ENCODE measurements at regions not wholly inside any gene's neighbourhood (a gene's known extent, or its start where the extent isn't known, plus 50 kb on each side); places are given as distances from the start of the nearest gene placed in this dataset.

GRCh38 chr10:25675615-25676014, 258.4 kb upstream of the MYO3A start:
- H3K4me3 ChIP-seq (ENCODE audit: low read length), result no peak overlapping the region
- no peaks in the 10 kb centered on the region for H3K9me3 ChIP-seq (ENCODE audit: control insufficient read depth, low read length)
- no peak overlapping the region for H3K9ac ChIP-seq (ENCODE audit: extremely low read depth, low read length, poor library complexity, severe bottlenecking)
- DNase-seq, result no peak
- H3K4me3 Mint-ChIP-seq, result no peak overlapping the region
- no peaks in the 10 kb centered on the region for H3K4me1 Mint-ChIP-seq
- H3K36me3 ChIP-seq (ENCODE audit: control insufficient read depth, insufficient read depth, low read length), result no peaks in the 10 kb centered on the region
- no peak for TF ChIP-seq CTCF (conservative IDR thresholded peaks at IDR 0.05)
- H3K27ac Mint-ChIP-seq, result no peak overlapping the region
- H3K27ac ChIP-seq (ENCODE audit: low read depth, low read length), result no peak overlapping the region
- no peaks in the 10 kb centered on the region for H3K36me3 Mint-ChIP-seq (ENCODE audit: low read depth)
- WGBS, 2 experiments (ENCODE audit: insufficient coverage in 1 of 2, insufficient read length in 1 of 2), result 90% methylated on average over 1 of the region's 1 CpG; no CpG with 5 or more reads in 1 of the 2 experiments
- H3K9me3 Mint-ChIP-seq, result peaks cover 15% of the 10 kb centered on the region
- no peaks in the 10 kb centered on the region for H3K27me3 Mint-ChIP-seq (ENCODE audit: insufficient read depth)
- H3K4me1 ChIP-seq (ENCODE audit: control insufficient read depth, insufficient read depth, low read length), result no peaks in the 10 kb centered on the region
- no peaks in the 10 kb centered on the region for H3K27me3 ChIP-seq (ENCODE audit: control insufficient read depth, insufficient read depth, low read length, poor library complexity, severe bottlenecking)

GRCh38 chr10:25678220-25678619, 255.8 kb upstream of the MYO3A start:
- Histone ChIP-seq H3K27me3 (ENCODE audit: control insufficient read depth, insufficient read depth, low read length, poor library complexity, severe bottlenecking) (no peaks in the 10 kb centered on the region), H3K9me3 (ENCODE audit: control insufficient read depth, low read length) (no peaks in the 10 kb centered on the region), H3K27ac (ENCODE audit: low read depth, low read length) (no peak overlapping the region), H3K4me3 (ENCODE audit: low read length) (no peak overlapping the region), H3K4me1 (ENCODE audit: control insufficient read depth, insufficient read depth, low read length) (no peaks in the 10 kb centered on the region), H3K9ac (ENCODE audit: extremely low read depth, low read length, poor library complexity, severe bottlenecking) (no peak overlapping the region), H3K36me3 (ENCODE audit: control insufficient read depth, insufficient read depth, low read length) (no peaks in the 10 kb centered on the region)
- no peak overlapping the region for H3K4me3 Mint-ChIP-seq
- H3K27ac Mint-ChIP-seq, result no peak overlapping the region
- H3K27me3 Mint-ChIP-seq (ENCODE audit: insufficient read depth), result no peaks in the 10 kb centered on the region
- no peak for DNase-seq
- no peaks in the 10 kb centered on the region for H3K36me3 Mint-ChIP-seq (ENCODE audit: low read depth)
- no peaks in the 10 kb centered on the region for H3K4me1 Mint-ChIP-seq
- peaks cover 14% of the 10 kb centered on the region for H3K9me3 Mint-ChIP-seq
- no peak for TF ChIP-seq CTCF (conservative IDR thresholded peaks at IDR 0.05)

GRCh38 chr10:25678666-25679065, 255.4 kb upstream of the MYO3A start:
- no peak for TF ChIP-seq CTCF (conservative IDR thresholded peaks at IDR 0.05)
- no peak overlapping the region for H3K27ac ChIP-seq (ENCODE audit: low read depth, low read length)
- Mint-ChIP-seq H3K27me3 (ENCODE audit: insufficient read depth) (no peaks in the 10 kb centered on the region), H3K9me3 (peaks cover 10% of the 10 kb centered on the region), H3K4me3 (no peak overlapping the region), H3K27ac (no peak overlapping the region), H3K4me1 (no peaks in the 10 kb centered on the region), H3K36me3 (ENCODE audit: low read depth) (no peaks in the 10 kb centered on the region)
- no peaks in the 10 kb centered on the region for H3K36me3 ChIP-seq (ENCODE audit: control insufficient read depth, insufficient read depth, low read length)
- 82 to 100% methylated on average over 1 to 2 of the region's 2 CpGs for WGBS, 2 experiments (ENCODE audit: insufficient coverage in 1 of 2, insufficient read length in 1 of 2)
- no peaks in the 10 kb centered on the region for H3K27me3 ChIP-seq (ENCODE audit: control insufficient read depth, insufficient read depth, low read length, poor library complexity, severe bottlenecking)
- no peak overlapping the region for H3K9ac ChIP-seq (ENCODE audit: extremely low read depth, low read length, poor library complexity, severe bottlenecking)
- H3K4me3 ChIP-seq (ENCODE audit: low read length), result no peak overlapping the region
- no peaks in the 10 kb centered on the region for H3K4me1 ChIP-seq (ENCODE audit: control insufficient read depth, insufficient read depth, low read length)
- no peaks in the 10 kb centered on the region for H3K9me3 ChIP-seq (ENCODE audit: control insufficient read depth, low read length)
- no peak for DNase-seq

All from endodermal cell (in vitro differentiated cells).